Daoy (cell line): ENCODE measurements at regions not wholly inside any gene's neighbourhood (a gene's known extent, or its start where the extent isn't known, plus 50 kb on each side); places are given as distances from the start of the nearest gene placed in this dataset.
"Not testable (repeated sequence)": the region's sequence is repeated elsewhere in the genome, so short reads cannot be mapped to it uniquely, and the experiment has no call there.

ENCODE experiments used
- DNase-seq: peaks from one replicate; pipeline ENCODE4 v3.0.0-alpha.2; 2015; ENCODE audit warnings: low read depth

DNA sequence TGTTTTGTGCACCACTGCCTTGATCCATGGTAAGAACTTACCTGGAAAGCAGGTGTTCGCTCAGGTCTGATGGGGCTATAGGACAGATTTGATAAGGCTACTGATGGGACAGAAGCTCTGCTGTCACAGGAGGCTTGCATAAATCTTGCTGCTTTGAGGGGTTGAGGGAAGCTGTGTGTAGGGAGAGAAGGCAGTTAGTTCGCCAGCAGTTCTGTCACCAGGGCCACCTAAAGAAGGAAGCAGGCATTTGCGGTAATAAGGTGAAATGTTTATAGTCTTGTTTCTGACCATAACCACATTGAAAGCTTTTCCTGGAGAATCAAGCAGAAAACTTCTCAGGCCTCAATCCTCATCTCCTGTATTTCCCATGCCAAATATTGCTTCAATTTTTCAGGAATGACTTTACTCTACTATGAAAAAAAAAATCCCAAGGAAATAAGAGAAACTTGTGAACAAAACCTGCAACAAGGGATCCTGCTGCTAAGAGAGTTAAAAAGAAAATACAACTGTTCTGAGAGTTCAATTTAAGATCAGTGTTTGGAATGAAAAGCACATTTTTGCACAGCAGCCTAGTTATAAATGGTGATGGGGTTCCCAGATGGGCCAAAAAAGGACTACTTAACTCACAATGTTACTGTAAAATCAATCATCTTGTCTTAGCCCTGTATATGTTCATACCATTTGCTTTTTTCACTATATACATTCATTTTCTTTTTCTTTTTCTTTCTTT lies 122.0 kb upstream of the RANBP3L start:
- no peak for DNase-seq

DNA sequence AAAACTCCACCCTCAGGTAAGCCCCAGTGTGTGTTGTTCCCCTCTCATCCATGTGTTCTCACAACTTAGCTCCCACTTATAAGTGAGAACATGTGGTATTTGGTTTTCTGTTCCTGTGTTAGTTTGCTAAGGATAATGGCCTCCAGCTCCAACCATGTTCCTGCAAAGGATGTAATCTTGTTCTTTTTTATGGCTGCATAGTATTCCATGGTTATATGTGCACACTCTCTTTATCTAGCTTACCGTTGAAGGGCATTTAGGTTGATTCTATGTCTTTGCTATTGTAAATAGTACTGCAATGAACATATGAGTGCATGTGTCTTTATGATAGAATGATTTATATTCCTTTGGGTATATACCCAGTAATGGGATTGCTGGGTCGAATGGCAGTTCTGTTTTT lies 124.4 kb upstream of the RANBP3L start:
- DNase-seq, result not testable (repeated sequence)

DNA sequence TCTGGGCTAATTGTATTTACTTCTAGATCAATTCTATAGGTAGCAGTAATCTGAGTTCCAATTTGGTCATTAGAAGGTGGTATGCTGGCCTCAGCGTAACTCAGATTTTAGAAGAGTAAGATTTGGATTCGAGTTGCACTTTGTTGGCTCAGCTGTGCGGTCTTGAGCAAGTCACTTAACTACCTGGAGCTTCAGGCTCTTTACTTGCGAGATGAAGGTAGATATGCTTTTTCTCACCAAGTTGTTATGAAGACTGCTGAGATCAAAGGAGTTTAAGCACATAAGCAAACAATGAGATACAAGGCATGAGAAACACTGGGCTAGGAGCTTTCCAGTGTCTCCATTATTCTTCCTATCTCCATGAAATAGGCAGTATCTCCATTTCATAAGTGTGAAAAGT lies 133.8 kb upstream of the RANBP3L start:
- no peak for DNase-seq

DNA sequence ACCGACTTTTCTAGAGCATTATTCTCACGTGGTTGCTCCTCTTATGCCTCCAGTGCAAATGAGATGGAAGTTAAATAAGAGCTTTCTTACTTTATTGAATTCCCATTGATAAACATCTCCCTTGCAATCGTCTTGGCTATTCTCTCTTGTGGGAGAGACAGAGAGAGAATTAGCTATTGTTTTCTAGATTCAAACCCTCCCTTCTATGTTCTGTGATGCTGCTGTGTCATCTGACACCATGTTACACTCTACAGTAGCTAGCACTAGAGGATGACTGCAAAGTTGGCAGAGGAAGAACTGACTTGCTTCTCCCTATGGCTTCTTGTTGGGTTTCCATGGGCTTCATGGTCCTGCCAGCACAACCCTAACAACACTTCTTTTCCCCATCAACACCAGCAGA lies 134.6 kb upstream of the RANBP3L start:
- DNase-seq, result no peak

DNA sequence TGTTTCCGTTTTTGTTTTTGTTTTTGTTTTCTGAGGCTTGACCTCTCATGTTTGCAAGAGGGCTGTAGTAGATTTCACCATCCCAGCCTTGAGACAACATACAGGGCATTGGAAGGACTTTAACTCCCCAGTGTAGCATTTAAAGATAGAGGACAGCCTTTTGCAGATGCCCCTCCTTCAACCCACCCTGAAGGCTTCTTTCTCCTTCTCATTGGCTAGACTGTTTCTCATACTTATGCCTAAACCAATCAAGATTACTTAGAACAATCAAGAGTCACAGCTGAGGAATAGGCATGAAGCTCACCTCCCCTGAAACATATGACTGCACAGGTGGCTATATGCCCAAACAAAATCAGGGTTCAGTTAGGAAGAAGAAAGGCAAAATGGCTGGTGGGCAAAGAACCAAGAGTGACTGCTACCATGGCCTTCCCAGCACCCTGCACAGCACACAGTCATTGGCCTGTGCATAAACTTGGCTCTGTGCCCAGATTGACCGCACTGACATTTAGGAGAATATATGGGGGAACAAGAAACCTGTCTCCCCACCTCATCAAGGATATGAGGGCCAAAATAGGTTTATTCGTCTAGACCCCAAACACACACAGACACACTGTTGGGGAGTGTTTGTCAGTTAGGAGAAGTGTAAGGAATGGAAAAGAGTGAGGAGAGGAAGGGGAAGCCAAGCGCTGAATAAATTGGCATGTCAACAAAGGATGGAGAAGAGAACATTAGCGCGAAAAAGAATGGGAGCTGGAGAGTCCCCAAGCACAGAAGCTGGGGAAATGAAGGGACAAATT lies 137.3 kb upstream of the RANBP3L start:
- DNase-seq, result no peak

DNA sequence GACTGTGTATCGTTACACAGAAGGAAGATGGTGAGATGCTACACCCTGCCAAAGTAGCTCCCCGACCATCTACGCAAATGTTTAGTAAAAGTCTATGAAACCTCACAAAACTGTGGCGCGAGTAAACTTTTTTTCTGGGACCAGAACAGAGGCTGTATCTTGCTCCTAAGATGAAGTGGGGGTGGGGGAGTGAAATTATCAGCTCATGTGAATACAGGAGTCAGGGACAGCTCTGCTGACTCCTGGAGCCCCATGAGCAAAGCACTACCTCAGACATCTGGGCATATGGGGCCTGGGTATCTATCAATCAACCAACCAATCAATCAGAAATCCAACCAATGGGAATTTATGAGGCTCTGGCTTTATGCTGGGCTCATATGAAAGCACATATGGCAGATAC lies 138.6 kb upstream of the RANBP3L start:
- DNase-seq, result no peak

DNA sequence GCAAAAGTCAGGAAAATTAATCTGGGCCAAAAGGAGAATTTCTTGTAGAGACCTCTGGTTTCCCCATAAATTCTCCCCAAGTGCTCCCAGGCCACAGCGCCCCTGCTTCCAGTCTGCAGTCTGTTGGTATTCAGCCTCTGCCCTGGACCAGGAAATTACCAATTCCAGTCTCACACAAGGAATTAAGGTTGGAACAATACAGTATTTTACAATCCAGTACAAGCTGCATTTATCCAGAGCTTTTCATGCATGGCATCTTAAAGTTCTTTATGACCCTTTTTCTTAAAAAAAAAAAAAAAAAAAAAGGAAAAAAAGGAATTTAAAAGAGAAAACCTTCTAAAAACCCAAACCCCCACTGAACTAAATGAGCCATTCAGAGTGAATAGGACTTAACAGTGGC lies 139.6 kb upstream of the RANBP3L start:
- DNase-seq, result no peak

DNA sequence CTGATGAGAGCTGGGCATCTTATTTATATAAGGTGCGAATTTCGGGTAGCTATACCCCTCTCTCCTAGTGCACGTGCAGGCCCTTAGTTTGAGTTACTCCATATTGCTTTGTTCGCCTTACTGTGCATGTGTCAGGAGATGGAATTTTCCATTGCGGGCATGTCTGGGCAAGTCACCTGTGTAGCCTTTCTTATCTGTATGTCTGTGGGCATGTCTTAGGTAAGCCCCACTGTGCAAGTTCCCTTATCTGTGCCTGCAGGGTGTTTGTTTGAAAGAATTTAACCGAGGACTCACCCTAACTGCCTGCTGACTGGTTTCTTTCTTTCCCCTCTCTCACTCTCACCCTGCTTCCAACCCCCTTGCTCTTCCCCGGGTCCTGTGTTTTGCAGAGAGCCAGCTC lies 140.7 kb upstream of the RANBP3L start:
- no peak for DNase-seq

DNA sequence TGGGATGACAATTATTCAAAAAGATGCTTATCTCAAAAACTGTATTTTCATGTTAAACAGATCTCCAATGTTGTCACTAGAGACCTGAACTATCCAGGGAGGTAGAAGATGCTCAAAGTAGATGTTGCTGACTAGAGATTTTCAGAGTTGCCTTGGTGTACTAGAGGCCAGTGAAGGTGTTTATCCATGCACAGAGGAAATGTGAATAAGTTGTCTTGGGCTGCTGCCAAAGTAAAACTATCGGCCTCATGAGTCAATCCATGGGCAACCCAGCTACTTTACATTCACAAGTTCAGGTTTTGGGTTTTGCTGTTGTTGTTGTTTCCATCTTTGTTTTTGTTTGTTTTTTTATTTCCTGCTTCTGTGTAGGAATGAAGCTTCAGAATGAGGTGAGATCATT lies 141.1 kb upstream of the RANBP3L start:
- DNase-seq, result peak; percentile 64

DNA sequence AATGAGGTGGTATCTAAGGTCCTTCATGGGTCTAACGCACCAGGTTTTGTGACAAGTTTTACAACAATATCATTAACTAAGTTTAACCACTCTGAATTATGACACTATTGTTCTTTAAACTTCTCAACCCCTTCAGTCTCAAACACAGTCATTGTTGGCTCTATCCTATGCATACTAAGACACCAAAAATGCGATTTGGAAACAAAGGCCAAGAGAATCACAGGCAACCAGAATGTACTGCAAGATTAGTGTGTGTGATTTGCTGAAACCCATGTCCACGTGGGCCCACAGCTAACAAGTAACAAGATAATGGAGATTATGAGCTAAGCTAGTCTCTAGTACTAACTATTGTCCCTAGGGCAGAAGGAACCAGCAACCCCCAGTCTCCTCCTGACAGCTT lies 142.2 kb upstream of the RANBP3L start:
- no peak for DNase-seq

DNA sequence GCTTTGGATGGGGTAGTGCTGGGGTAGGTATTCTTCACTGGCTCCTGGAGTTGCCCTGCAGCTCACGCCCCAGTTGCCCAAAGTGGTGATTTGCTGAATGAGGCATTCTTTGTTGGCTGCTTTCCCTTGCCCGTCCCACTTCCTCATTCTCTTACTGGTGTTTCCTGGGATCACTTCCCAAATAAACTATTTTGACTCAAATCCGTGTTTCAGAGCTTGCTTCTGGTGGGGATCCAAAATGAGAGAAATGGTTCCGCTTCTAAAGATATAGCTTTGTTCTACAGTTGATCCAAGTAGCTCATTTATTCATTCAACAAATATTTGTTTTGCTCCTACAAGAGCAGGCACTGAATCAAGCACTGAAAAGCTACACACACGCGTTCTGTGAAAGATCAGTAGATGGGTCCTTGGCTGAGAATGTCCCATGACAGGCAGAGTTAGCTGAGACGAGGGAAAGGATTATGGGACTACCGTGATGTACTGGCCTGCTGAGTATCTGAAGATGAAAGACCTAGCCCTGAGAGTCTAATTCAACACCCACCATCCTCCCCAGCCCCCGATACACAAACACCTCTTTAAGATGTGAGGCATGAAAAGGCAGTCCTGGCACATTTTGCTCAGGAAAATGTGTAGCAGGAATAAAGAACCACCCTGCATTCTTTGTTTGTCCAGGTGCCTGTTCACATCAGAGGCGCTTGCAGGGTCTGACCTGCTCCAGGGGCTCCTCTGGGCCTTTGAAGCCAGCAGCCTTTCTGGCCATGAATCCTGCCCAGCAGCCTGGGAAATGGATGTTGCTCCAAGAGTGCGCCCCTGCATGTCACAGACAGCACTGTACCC lies 143.1 kb upstream of the RANBP3L start:
- peak; percentile 42 for DNase-seq

DNA sequence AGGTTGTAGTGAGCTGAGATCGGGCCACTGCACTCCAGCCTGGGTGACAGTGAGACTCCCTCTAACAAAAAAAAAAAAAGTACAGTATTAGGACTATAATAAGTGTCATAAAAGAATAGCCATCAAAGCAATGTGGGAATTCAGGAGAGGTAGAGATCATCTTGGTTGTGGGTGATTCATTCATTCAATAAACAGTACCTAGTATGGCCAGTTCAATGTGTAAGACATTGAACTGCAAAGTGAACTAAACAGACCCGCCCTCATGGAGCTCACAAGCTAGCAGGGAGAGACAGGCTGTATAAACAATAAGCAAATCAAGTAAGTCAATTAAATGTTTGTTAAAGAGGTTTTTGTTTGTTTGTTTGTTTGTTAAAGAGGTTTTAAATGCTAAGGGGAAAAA lies 146.1 kb upstream of the RANBP3L start:
- DNase-seq, result no peak

DNA sequence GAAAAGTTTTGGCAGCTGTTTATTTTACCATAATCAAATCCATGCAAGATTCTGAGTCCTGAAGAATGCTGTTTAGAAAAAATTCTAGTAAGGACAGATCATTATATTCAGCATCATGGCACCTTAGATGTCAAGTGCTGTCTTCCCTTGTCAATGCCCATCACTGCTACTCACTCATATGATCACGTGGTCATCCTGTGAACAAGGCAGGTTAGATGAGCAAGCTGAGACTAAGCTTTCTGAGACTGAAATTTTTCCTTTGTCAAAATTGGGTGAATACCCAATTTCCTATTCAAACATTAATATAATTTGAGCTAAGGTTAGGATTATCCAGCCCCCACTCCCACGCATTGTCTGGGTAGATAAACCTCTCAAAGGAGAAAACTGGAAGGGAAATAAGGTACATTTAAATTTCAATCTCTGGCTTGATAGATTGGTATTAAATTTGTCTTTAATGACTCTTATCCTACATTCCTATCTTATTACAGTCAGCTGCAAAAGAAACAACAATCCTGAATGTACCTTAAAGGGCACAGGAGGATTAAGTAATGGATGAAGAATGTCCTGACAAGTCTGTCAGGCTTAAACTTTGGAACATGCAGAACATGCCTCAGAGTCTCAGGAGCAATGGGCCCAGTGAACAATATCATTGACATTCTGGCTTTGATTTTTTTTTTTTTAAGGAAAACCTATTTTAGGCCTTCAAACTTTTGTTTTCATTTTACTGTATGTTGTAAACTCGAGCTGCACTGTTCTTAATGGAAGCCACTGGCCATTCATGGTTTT lies 148.7 kb upstream of the RANBP3L start:
- no peak for DNase-seq

DNA sequence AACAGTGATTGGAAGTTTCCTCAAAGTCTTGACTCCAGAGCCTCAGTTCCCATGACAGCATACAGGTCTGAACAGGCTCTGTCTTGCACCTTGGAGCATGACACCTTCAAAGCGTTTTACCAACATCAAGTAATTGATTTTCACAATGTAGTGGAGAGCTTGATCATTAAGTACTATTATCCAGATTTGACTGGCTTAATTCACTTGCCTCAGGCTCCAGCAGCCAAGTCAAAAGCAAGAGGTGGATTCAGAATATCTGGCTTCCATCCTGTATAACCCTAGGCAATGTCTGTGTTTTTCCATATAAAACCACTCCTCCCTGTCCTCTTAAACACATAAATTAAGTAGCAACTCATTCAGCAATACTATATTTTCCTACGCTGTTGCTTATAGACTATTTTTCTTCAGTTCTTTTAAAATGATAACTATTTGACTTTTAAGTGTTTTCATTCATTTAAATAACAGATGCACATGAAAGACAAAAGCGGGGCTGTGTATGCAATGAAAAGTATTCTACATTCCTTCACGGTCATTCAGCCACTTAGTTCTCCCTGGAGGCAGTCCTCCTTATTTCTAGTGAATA lies 150.8 kb upstream of the RANBP3L start:
- DNase-seq, result no peak

DNA sequence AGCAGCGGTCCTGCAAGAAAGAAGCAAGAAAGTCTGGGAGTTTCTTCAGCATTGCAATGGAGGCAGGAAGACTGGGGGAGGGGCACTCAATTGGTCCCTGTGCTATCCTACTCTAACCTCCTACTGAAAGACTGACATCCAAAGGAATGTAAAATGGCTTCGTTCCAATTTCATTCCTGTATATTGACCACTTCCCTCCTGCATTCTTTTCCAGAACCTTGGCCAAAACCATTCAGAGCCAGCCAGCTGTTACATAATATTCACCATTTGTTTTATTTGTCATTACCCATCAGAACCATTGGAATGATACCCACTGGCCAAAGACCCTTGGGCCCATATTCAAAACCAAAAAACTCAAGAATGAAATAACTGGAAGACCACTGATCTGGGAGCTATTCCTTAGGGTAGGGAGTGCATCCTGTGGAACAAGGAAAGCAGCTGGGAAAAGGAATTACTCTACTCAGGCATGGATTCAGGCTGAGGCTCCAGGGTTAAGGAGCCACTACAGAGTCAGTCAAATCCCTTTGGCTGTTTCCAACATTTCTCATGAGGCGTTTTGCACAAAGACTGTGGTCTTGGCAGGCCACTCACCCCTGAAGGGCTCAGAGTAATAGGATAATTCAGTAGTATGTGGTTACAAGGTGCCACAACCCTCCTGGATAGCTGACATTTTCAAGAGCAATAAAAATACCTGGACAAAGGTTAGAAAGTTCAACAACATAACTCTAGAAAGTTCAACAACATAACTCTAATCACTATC lies 148.7 kb upstream of the SLC1A3 start:
- no peak for DNase-seq

DNA sequence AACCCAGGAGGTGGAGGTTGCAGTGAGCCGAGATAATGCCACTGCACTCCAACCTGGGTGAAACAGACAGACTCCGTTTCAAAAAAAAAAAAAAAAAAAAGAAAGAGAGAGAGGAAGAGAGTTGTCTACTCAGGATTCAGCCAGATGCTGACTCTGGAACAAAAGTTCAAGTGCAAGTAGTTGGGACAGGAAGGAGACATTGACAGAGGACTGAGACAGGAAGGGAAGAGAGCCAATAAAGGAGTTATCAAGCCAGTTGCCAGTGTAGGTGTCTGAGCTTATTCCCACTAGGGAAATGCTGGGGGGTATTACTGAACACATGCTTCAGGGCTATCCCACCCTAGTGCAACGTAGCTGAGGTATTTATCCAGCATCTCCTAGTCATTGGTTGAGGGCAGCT lies 147.7 kb upstream of the SLC1A3 start:
- DNase-seq, result no peak

DNA sequence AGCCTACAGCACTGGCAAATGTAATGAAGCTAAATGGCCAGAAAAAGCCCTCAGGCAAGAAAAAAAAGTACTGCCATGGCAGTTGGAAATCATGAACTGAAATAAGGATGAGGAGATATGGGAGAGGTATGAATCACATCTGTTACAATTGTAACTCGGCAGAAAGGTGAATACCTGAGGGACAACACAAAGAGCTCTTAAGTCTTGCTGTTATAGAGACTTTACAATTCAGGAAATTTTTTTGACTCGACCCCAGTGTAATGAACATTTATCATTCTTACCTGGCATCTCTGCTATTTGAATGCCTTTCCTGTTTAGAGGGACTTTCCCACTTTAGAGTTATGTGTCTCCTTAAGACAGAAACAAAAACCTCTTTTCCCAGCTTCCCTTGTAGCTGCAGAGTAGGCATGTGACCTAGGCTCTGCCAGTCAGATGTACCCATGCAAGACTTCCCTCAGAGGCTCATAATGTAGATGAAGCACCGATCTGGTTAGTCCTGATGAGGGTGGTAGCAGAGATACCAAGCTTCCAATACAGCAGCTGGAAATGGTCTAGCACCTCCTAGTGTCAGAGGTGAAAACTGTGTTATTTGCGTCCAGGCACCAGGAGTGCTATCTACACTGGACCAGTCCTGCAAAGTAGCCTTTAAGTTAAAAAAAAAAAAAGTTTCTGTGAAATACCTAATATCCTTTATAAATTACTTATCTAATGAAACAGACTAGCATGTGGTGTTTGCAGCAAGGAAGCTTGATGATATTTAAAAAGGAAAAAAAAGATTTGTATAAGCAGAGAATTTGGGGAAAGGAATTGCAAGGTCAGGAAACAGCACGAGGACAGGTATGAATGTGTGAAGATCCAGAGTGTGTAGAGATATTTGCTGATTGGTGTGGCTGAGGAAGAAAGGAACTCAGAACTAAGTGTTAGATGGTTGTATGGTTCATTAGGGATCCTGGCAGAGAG lies 146.9 kb upstream of the SLC1A3 start:
- DNase-seq, result no peak

DNA sequence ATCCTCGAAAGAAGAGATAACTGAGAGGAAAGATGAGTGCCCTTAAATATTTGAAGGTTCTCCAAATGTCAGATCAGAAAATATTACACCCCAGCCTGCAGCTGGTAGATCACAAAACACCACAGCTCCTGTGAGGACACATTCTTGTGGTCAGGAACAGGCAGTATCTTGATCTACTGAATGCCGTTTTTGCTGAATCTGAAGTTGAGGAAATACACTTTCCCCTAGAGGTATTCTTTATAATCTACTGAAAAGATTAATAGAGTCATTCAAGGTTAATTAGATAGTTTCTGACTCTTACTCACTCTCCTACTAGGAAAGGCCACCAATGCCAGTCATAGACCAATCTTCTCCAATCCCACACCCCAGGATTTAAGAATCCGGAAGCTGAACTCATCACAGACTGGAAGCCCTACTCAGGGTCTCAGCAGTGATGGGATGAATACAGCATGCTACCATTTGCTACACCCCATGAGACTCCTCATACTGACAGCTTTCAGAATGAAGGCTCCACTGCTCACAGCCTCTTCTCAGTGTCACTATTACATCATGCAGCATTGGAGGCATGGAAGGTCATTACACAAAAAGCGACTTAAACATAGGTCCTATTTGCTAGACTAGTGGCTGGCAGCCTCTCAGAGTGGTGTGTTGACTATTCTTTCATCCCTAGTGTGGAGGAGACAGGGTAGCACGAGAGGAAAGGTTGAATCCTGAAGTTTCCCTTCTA lies 143.9 kb upstream of the SLC1A3 start:
- no peak for DNase-seq

DNA sequence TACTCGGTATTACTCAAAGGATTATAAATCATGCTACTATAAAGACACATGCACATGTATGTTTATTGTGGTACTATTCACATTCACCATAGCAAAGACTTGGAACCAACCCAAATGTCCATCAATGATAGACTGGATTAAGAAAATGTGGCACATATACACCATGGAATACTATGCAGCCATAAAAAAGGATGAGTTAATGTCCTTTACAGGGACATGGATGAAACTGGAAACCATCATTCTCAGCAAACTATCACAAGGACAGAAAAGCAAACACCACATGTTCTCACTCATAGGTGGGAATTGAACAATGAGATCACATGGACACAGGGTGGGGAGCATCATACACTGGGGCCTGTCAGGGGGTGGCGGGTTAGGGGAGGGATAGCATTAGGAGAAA lies 130.5 kb upstream of the SLC1A3 start:
- not testable (repeated sequence) for DNase-seq
